MCF 10A (cell line): ENCODE measurements at regions not wholly inside any gene's neighbourhood (a gene's known extent, or its start where the extent isn't known, plus 50 kb on each side); places are given as distances from the start of the nearest gene placed in this dataset.
A peak's percentile ranks its signal among the peaks of the same experiment; 100 is the strongest.

Experiments
- BruUV-seq: library from RNA; stranded (reverse); fragments of 400-500 nt; replicated peaks from 2 replicates; lab custom pipeline; 2021; lab: Mats Ljungman, UMichigan
- CTCF ChIA-PET: fragments of 300-600 bp; sonication (Branson Sonifier 250); formaldehyde crosslinking; extraction: SDS; loops from one replicate; lab custom pipeline; 2021; ENCODE audit warnings: antibody characterized with exemption, inconsistent platforms; lab: Yijun Ruan, JAX
- POLR2A ChIA-PET: fragments of 300-600, 350-650 bp; sonication (Branson Sonifier 250); formaldehyde crosslinking; extraction: SDS; loops from one replicate; lab custom pipeline; 2020; ENCODE audit warnings: antibody characterized with exemption, inconsistent platforms; lab: Yijun Ruan, JAX
- DNase-seq: peaks from one replicate; pipeline ENCODE4 v3.0.0-alpha.2; 2018; ENCODE audit not compliant: unreplicated experiment
- H3K27ac Mint-ChIP-seq: one replicate; pipeline ENCODE4 v1.8.0; 2022; ENCODE audit warnings: mild to moderate bottlenecking, low read depth, mixed read lengths; ENCODE audit not compliant: unreplicated experiment
- H3K27me3 Mint-ChIP-seq: one replicate; pipeline ENCODE4 v1.8.0; 2022; ENCODE audit warnings: mixed read lengths; ENCODE audit not compliant: insufficient read depth, unreplicated experiment
- H3K36me3 Mint-ChIP-seq: one replicate; pipeline ENCODE4 v1.8.0; 2022; ENCODE audit warnings: mild to moderate bottlenecking, moderate library complexity, mixed read lengths; ENCODE audit not compliant: insufficient read depth, unreplicated experiment
- H3K4me1 Mint-ChIP-seq: one replicate; pipeline ENCODE4 v1.8.0; 2022; ENCODE audit warnings: mixed read lengths; ENCODE audit not compliant: insufficient read depth, unreplicated experiment
- H3K4me3 Mint-ChIP-seq: one replicate; pipeline ENCODE4 v1.8.0; 2022; ENCODE audit warnings: mild to moderate bottlenecking, moderate library complexity, mixed read lengths; ENCODE audit not compliant: unreplicated experiment
- H3K9me3 Mint-ChIP-seq: one replicate; pipeline ENCODE4 v1.8.0; 2022; ENCODE audit warnings: mixed read lengths; ENCODE audit not compliant: unreplicated experiment
- intact Hi-C: fragments of 100-400 bp; cut with micrococcal nuclease; formaldehyde crosslinking; loops from 2 replicates; pipeline ENCODE4 v1.14.1; 2022
- TF ChIP-seq, protein P1 (sequence below): fragments of 200-600 bp; IDR thresholded peaks from one replicate; pipeline ENCODE4 v1.8.0; 2022; ENCODE audit warnings: antibody characterized with exemption, mild to moderate bottlenecking; ENCODE audit not compliant: unreplicated experiment

DNA sequence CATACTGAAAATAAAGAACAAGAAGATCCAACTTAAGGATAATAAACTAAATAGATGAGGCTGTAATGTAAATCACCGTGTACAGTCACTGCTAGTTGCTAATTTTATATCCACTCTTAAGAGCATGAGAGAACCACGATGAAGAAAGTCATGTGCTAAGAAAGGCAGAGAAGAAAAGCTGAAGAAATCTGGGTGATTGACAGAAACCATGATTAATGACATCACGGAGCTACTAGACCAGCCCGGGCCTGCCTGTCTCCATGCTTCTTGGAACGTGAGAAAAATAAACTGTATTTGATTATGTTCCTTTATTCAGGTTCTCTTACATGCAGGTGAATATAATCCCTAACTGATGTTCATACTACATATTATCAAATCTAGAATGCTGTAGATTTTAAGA lies 84.2 kb upstream of the E2F3 start:
- ChIA-PET CTCF (interaction anchor here (0.5 to 0.6 kb wide), 2 partner anchors 301 to 401 kb away, joined by 3 read pairs; no protein-coding TSS in a partner anchor), POLR2A (no interaction called here)
- TF ChIP-seq, protein P1, sequence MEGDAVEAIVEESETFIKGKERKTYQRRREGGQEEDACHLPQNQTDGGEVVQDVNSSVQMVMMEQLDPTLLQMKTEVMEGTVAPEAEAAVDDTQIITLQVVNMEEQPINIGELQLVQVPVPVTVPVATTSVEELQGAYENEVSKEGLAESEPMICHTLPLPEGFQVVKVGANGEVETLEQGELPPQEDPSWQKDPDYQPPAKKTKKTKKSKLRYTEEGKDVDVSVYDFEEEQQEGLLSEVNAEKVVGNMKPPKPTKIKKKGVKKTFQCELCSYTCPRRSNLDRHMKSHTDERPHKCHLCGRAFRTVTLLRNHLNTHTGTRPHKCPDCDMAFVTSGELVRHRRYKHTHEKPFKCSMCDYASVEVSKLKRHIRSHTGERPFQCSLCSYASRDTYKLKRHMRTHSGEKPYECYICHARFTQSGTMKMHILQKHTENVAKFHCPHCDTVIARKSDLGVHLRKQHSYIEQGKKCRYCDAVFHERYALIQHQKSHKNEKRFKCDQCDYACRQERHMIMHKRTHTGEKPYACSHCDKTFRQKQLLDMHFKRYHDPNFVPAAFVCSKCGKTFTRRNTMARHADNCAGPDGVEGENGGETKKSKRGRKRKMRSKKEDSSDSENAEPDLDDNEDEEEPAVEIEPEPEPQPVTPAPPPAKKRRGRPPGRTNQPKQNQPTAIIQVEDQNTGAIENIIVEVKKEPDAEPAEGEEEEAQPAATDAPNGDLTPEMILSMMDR, result no peak
- H3K36me3 Mint-ChIP-seq, result no peaks in the 10 kb centered on the region
- no peak overlapping the region for H3K27ac Mint-ChIP-seq
- no TSS peak for BruUV-seq
- no peaks in the 10 kb centered on the region for H3K4me1 Mint-ChIP-seq
- H3K27me3 Mint-ChIP-seq, result peaks cover 27% of the 10 kb centered on the region
- peak; percentile 8 for DNase-seq
- no peak overlapping the region for H3K4me3 Mint-ChIP-seq
- intact Hi-C loops, result no loop called here
- H3K9me3 Mint-ChIP-seq, result no peaks in the 10 kb centered on the region

DNA sequence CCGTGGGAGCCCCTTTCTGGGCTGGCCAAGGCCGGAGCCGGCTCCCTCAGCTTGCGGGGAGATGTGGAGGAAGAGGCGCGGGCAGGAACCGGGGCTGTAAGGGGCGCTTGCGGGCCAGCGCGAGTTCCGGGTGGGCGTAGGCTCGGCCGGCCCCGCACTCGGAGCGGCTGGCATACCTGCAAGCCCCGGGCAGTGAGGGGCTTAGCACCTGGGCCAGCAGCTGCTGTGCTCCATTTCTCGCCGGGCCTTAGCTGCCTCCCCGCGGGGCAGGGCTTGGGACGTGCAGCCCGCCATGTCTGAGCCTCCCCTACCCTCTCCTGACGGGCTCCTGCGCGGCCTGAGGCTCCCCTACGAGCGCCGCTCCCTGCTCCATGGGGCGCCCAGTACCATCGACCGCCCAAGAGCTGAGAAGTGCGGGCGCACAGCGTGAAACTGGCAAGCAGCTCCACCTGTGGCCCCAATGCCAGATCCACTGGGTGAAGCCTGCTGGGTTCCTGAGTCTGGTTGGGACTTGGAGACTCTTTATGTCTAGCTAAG lies 82.8 kb upstream of the E2F3 start:
- H3K4me1 Mint-ChIP-seq, result no peaks in the 10 kb centered on the region
- H3K27me3 Mint-ChIP-seq, result peaks cover 13% of the 10 kb centered on the region
- CTCF ChIA-PET, result no interaction called here
- TF ChIP-seq, protein P1, result no peak
- H3K36me3 Mint-ChIP-seq, result no peaks in the 10 kb centered on the region
- no peak for DNase-seq
- no TSS peak for BruUV-seq
- intact Hi-C loops, result no loop called here
- POLR2A ChIA-PET, result interaction anchor here (1.0 kb wide), 1 partner anchor 82 kb away, joined by 3 read pairs; no protein-coding TSS in a partner anchor
- no peak overlapping the region for H3K4me3 Mint-ChIP-seq
- H3K27ac Mint-ChIP-seq, result no peak overlapping the region
- no peaks in the 10 kb centered on the region for H3K9me3 Mint-ChIP-seq

DNA sequence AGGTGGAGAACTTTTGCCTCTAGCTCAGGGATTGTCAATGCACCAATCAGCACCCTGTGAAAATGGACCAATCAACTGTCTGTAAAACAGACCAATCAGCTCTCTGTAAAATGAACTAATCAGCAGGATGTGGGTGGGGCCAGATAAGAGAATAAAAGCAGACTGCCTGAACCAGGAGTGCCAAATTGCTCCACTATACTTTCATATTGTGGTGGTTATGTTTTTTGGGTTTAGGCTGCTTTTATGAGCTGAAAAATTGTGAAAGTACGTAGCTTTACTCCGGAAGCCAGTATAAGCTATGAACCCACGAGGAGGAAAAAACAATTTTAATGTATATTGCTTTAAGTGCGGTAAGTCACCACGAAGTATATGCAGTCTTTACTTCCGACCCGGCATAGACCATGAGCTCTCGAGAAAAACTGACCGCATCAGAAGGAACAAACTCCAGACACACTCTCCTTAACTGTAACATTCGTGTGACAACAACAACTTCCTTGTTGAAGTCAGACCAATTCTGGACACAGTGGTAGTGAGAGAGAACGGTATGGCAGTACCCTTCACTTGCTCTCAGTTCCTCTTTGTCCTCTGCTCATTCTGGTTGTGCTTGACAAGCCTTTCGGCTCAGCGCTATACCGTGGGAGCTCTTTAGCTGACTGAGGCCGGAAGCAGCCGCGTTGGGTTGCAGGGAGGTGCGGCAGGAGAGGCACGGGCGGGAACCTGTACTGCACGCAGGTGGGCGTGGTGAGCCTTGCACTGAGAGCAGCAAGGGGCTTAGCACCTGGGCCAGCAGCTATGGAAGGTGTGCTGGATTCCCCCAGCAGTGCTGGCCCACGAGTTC lies 81.9 kb upstream of the E2F3 start:
- POLR2A ChIA-PET, result interaction anchor here (1.0 kb wide), 1 partner anchor 82 kb away, joined by 3 read pairs; no protein-coding TSS in a partner anchor
- Mint-ChIP-seq H3K4me1 (no peaks in the 10 kb centered on the region), H3K9me3 (no peaks in the 10 kb centered on the region), H3K27me3 (peaks cover 5% of the 10 kb centered on the region), H3K36me3 (no peaks in the 10 kb centered on the region), H3K27ac (no peak overlapping the region), H3K4me3 (no peak overlapping the region)
- intact Hi-C loops, result no loop called here
- no TSS peak for BruUV-seq
- TF ChIP-seq, protein P1, result no peak
- no peak for DNase-seq
- CTCF ChIA-PET, result no interaction called here

DNA sequence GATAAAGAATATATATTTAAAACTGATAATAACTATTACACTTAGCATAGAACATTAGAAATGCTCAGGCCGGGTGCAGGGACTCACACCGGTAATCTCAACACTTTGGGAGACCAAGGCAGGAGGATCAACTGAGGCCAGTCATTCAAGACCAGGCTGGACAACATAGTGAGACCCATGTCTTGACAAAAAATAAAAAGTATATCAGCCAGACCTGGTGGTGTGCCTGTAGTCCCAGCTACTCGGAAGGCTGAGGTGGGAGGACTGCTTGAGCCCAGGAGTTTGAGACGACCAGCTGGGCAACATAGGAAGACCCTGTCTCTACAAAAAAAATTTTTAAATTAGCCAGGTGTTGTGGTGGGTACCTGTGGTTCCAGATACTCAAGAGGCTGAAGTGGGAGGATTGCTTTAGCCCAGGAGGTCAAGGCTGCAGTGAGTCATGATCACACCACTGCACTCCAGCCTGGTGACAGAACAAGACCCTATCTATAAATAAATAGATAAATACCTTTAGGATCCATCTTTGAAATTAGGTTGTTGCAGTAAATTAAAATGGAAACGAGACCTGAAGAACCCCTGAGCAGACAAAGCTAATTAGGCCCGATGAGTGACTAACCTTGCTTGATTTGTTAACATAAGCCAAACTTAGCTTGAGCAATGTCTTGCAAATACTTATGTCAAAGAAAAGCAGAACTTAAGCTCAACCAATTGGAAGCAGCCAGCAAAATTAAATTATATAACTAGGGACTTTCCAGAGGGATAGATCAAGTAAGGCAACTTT lies 75.8 kb upstream of the E2F3 start:
- BruUV-seq, result no TSS peak
- no peaks in the 10 kb centered on the region for H3K36me3 Mint-ChIP-seq
- ChIA-PET POLR2A (no interaction called here), CTCF (interaction anchor here (0.7 to 1.3 kb wide), 3 partner anchors 12 to 167 kb away, joined by 3 to 4 read pairs (median 4); no protein-coding TSS in a partner anchor)
- TF ChIP-seq, protein P1, result no peak
- H3K9me3 Mint-ChIP-seq, result no peaks in the 10 kb centered on the region
- H3K27ac Mint-ChIP-seq, result no peak overlapping the region
- no peak overlapping the region for H3K4me3 Mint-ChIP-seq
- H3K4me1 Mint-ChIP-seq, result no peaks in the 10 kb centered on the region
- intact Hi-C loops, result no loop called here
- no peak for DNase-seq
- peaks cover 11% of the 10 kb centered on the region for H3K27me3 Mint-ChIP-seq
